IMR-90 (cell line): ENCODE measurements at regions not wholly inside any gene's neighbourhood (a gene's known extent, or its start where the extent isn't known, plus 50 kb on each side); places are given as distances from the start of the nearest gene placed in this dataset.

Experiments
- BHLHE40 ChIP-seq: fragments of 150-350 bp; IDR thresholded peaks from 2 replicates; pipeline ENCODE4 v1.6.1; 2016; ENCODE audit warnings: mild to moderate bottlenecking, low read depth, low read length
- CEBPB ChIP-seq: IDR thresholded peaks from 2 replicates; pipeline ENCODE4 v1.6.1; 2012; ENCODE audit warnings: low read depth, low read length, improper control_type of control experiment
- CTCF ChIP-seq: conservative IDR thresholded peaks from 2 replicates; pipeline ENCODE4 v1.5.1; 2012; ENCODE audit warnings: mild to moderate bottlenecking, low read depth, low read length, improper control_type of control experiment
- FOS ChIP-seq: fragments of 150-350 bp; IDR thresholded peaks from 2 replicates; pipeline ENCODE4 v1.6.1; 2016; ENCODE audit warnings: low read depth, low read length
- MAZ ChIP-seq: IDR thresholded peaks from 2 replicates; pipeline ENCODE4 v1.6.1; 2012; ENCODE audit warnings: low read depth, mild to moderate bottlenecking, low read length, improper control_type of control experiment, moderate library complexity, borderline replicate concordance
- MXI1 ChIP-seq: IDR thresholded peaks from 2 replicates; pipeline ENCODE4 v1.6.1; 2012; ENCODE audit warnings: low read depth, mild to moderate bottlenecking, low read length, moderate library complexity, borderline replicate concordance
- NFE2L2 ChIP-seq: fragments of 150-350 bp; IDR thresholded peaks from 2 replicates; pipeline ENCODE4 v1.6.1; 2016; ENCODE audit warnings: low read depth, mild to moderate bottlenecking, low read length
- POLR2A ChIP-seq: IDR thresholded peaks from 2 replicates; pipeline ENCODE4 v1.6.1; 2012; ENCODE audit warnings: mild to moderate bottlenecking, low read depth, low read length
- RCOR1 ChIP-seq: IDR thresholded peaks from 2 replicates; pipeline ENCODE4 v1.6.1; 2012; ENCODE audit warnings: mild to moderate bottlenecking, low read length, improper control_type of control experiment; ENCODE audit not compliant: insufficient replicate concordance
- SMC3 ChIP-seq: fragments of 150-350 bp; IDR thresholded peaks from 2 replicates; pipeline ENCODE4 v1.6.1; 2016; ENCODE audit warnings: low read depth, mild to moderate bottlenecking, antibody characterized with exemption, low read length, moderate library complexity
- USF2 ChIP-seq: fragments of 150-350 bp; IDR thresholded peaks from 2 replicates; pipeline ENCODE4 v1.6.1; 2017; ENCODE audit warnings: mild to moderate bottlenecking, antibody characterized with exemption, low read length, low read depth

- TF ChIP-seq USF2 (no peak), CTCF (no peak), SMC3 (no peak), POLR2A (no peak), FOS (no peak), RCOR1 (no peak), CEBPB (no peak), NFE2L2 (no peak), BHLHE40 (no peak), MXI1 (no peak), MAZ (no peak)
Measured at GRCh38 chr2:212908031-212908430, 243.4 kb downstream of the IKZF2 start.
